ENCODE measurements at regions not wholly inside any gene's neighbourhood (a gene's known extent, or its start where the extent isn't known, plus 50 kb on each side); places are given as distances from the start of the nearest gene placed in this dataset.
A peak's percentile ranks its signal among the peaks of the same experiment; 100 is the strongest.
"Not testable (repeated sequence)": the region's sequence is repeated elsewhere in the genome, so short reads cannot be mapped to it uniquely, and the experiment has no call there.

- DNase-seq (ENCODE audit: low read depth, low spot score), result peak; percentile 63
- TF ChIP-seq CTCF (IDR thresholded peaks at IDR 0.05; ENCODE audit: low read depth, low read length), result no peak
- in situ Hi-C loops (cut with HindIII; ENCODE audit: low sequenced_read_pairs), result no loop called here
- no peak overlapping the region for H3K4me3 ChIP-seq (ENCODE audit: low read depth, low read length)
Observed at GRCh38 chr1:8122477-8123407, 96.6 kb upstream of the ERRFI1 start.

- in situ Hi-C loops (cut with HindIII; ENCODE audit: low sequenced_read_pairs), result no loop called here
- H3K4me3 ChIP-seq (ENCODE audit: low read depth, low read length), result no peak overlapping the region
- no peak for TF ChIP-seq CTCF (IDR thresholded peaks at IDR 0.05; ENCODE audit: low read depth, low read length)
- DNase-seq (ENCODE audit: low read depth, low spot score), result peak; percentile 82
Observed at GRCh38 chr1:8122160-8122476, 96.0 kb upstream of the ERRFI1 start.

- in situ Hi-C loops (cut with HindIII; ENCODE audit: low sequenced_read_pairs), result no loop called here
- no peak overlapping the region for H3K4me3 ChIP-seq (ENCODE audit: low read depth, low read length)
- TF ChIP-seq CTCF (IDR thresholded peaks at IDR 0.05; ENCODE audit: low read depth, low read length), result no peak
- DNase-seq (ENCODE audit: low read depth, low spot score), result peak; percentile 98
Observed at GRCh38 chr1:8121261-8122159, 95.4 kb upstream of the ERRFI1 start.

- DNase-seq (ENCODE audit: low read depth, low spot score), result no peak
- in situ Hi-C loops (cut with HindIII; ENCODE audit: low sequenced_read_pairs), result no loop called here
- TF ChIP-seq CTCF (IDR thresholded peaks at IDR 0.05; ENCODE audit: low read depth, low read length), result no peak
- H3K4me3 ChIP-seq (ENCODE audit: low read depth, low read length), result no peak overlapping the region
Observed at GRCh38 chr1:8120693-8121260, 94.7 kb upstream of the ERRFI1 start.

- H3K4me3 ChIP-seq (ENCODE audit: low read depth, low read length); DNase-seq (ENCODE audit: low read depth, low spot score); in situ Hi-C loops (cut with HindIII; ENCODE audit: low sequenced_read_pairs): not testable (repeated sequence)
Observed at GRCh38 chr1:8118736-8119135, 92.6 kb upstream of the ERRFI1 start.

- in situ Hi-C loops (cut with HindIII; ENCODE audit: low sequenced_read_pairs), result no loop called here
- no peak overlapping the region for H3K4me3 ChIP-seq (ENCODE audit: low read depth, low read length)
- no peak for TF ChIP-seq CTCF (IDR thresholded peaks at IDR 0.05; ENCODE audit: low read depth, low read length)
- no peak for DNase-seq (ENCODE audit: low read depth, low spot score)
Observed at GRCh38 chr1:8118031-8118451, 91.9 kb upstream of the ERRFI1 start.

Measured in astrocyte of the spinal cord (primary cell).